WTC11 (cell line): ENCODE measurements at regions not wholly inside any gene's neighbourhood (a gene's known extent, or its start where the extent isn't known, plus 50 kb on each side); places are given as distances from the start of the nearest gene placed in this dataset.

ENCODE experiments used
- ATAC-seq: fragments of 200-7000 bp; cut with Tn5 transposase; 2 replicates; pipeline ENCODE4 v1.10.0; 2021; ENCODE audit warnings: mild to moderate bottlenecking, moderate library complexity
- CTCF ChIA-PET: fragments of 300-600 bp; sonication (Branson Sonifier 250); formaldehyde crosslinking; loops from one replicate; lab custom pipeline; 2021; ENCODE audit warnings: antibody characterized with exemption; lab: Charles Lee
- POLR2A ChIA-PET: fragments of 350-600 bp; sonication (Branson Sonifier 250); formaldehyde crosslinking; loops from one replicate; lab custom pipeline; 2021; ENCODE audit warnings: antibody characterized with exemption; lab: Charles Lee
- DNase-seq: peaks from one replicate; pipeline ENCODE4 v3.0.0; 2021; ENCODE audit warnings: low spot score
- H3K27ac Mint-ChIP-seq: 2 replicates; pipeline ENCODE4 v1.8.0; 2021; ENCODE audit warnings: mixed read lengths
- H3K27me3 Mint-ChIP-seq: 2 replicates; pipeline ENCODE4 v1.8.0; 2021; ENCODE audit warnings: low read depth, mild to moderate bottlenecking, moderate library complexity, mixed read lengths
- H3K36me3 Mint-ChIP-seq: 2 replicates; pipeline ENCODE4 v1.8.0; 2021; ENCODE audit warnings: mixed read lengths
- H3K4me1 Mint-ChIP-seq: 2 replicates; pipeline ENCODE4 v1.8.0; 2022; ENCODE audit warnings: mixed read lengths
- H3K4me3 Mint-ChIP-seq: 2 replicates; pipeline ENCODE4 v1.8.0; 2021; ENCODE audit warnings: mild to moderate bottlenecking, moderate library complexity, mixed read lengths
- H3K9me3 Mint-ChIP-seq: 2 replicates; pipeline ENCODE4 v1.8.0; 2021; ENCODE audit warnings: mixed read lengths
- FOXK1 ChIP-seq: sonication (generic); formaldehyde crosslinking; IDR thresholded peaks from 2 replicates; pipeline ENCODE4 v1.8.0; 2022; ENCODE audit warnings: mild to moderate bottlenecking, moderate library complexity, missing genetic modification reagents
- JAZF1 ChIP-seq: fragments of 250-450 bp; sonication (Bioruptor Pico); IDR thresholded peaks from 2 replicates; pipeline ENCODE4 v1.9.0; 2021; ENCODE audit warnings: moderate library complexity, mild to moderate bottlenecking, inconsistent platforms
- JUN ChIP-seq: sonication (generic); formaldehyde crosslinking; IDR thresholded peaks from 2 replicates; pipeline ENCODE4 v1.8.0; 2023; ENCODE audit warnings: mild to moderate bottlenecking, missing genetic modification reagents
- PRRX2 ChIP-seq: fragments of 250-450 bp; sonication (Bioruptor Pico); IDR thresholded peaks from 2 replicates; pipeline ENCODE4 v1.8.0; 2021; ENCODE audit warnings: mild to moderate bottlenecking
- TEAD4 ChIP-seq: sonication (generic); formaldehyde crosslinking; IDR thresholded peaks from 2 replicates; pipeline ENCODE4 v1.8.0; 2022; ENCODE audit warnings: mild to moderate bottlenecking, missing genetic modification reagents
- TP53 ChIP-seq: sonication (generic); formaldehyde crosslinking; IDR thresholded peaks from 2 replicates; pipeline ENCODE4 v1.8.1; 2023; ENCODE audit warnings: mild to moderate bottlenecking, missing genetic modification reagents
- ZNF423 ChIP-seq: fragments of 250-450 bp; sonication (Bioruptor Pico); IDR thresholded peaks from 2 replicates; pipeline ENCODE4 v2.1.2; 2022; ENCODE audit warnings: mild to moderate bottlenecking, moderate library complexity
- TF ChIP-seq, protein P1 (sequence below): sonication (generic); formaldehyde crosslinking; IDR thresholded peaks from 2 replicates; pipeline ENCODE4 v1.8.1; 2022; ENCODE audit warnings: missing genetic modification reagents, borderline replicate concordance
- TF ChIP-seq, protein P2 (sequence below): fragments of 250-450 bp; sonication (Bioruptor Pico); IDR thresholded peaks from 2 replicates; pipeline ENCODE4 v1.8.0; 2021; ENCODE audit warnings: mild to moderate bottlenecking
- TF ChIP-seq, protein P3 (sequence below): fragments of 250-450 bp; sonication (Bioruptor Pico); IDR thresholded peaks from 2 replicates; pipeline ENCODE4 v1.9.0; 2021; ENCODE audit warnings: moderate library complexity, mild to moderate bottlenecking, inconsistent platforms, borderline replicate concordance
- TF ChIP-seq, protein P4 (sequence below): sonication (generic); formaldehyde crosslinking; IDR thresholded peaks from 2 replicates; pipeline ENCODE4 v1.8.1; 2022; ENCODE audit warnings: low read depth, mild to moderate bottlenecking, moderate library complexity, missing genetic modification reagents, borderline replicate concordance
- TF ChIP-seq, protein P5 (sequence below): sonication (generic); formaldehyde crosslinking; conservative IDR thresholded peaks from 2 replicates; pipeline ENCODE4 v1.8.1; 2023; ENCODE audit warnings: mild to moderate bottlenecking, low read depth, missing genetic modification reagents, moderate library complexity
- TF ChIP-seq, protein P6 (sequence below): sonication (generic); formaldehyde crosslinking; IDR thresholded peaks from 2 replicates; pipeline ENCODE4 v1.8.0; 2022; ENCODE audit warnings: mild to moderate bottlenecking, missing genetic modification reagents
- TF ChIP-seq, protein P7 (sequence below): fragments of 250-450 bp; sonication (Bioruptor Pico); IDR thresholded peaks from 2 replicates; pipeline ENCODE4 v1.9.0; 2021; ENCODE audit warnings: mild to moderate bottlenecking
- TF ChIP-seq, protein P8 (sequence below): sonication (generic); formaldehyde crosslinking; conservative IDR thresholded peaks from 2 replicates; pipeline ENCODE4 v1.8.1; 2022; ENCODE audit warnings: mild to moderate bottlenecking, missing genetic modification reagents
- TF ChIP-seq, protein P9 (sequence below): fragments of 250-450 bp; sonication (Bioruptor Pico); conservative IDR thresholded peaks from 2 replicates; pipeline ENCODE4 v1.9.0; 2021; ENCODE audit warnings: mild to moderate bottlenecking

DNA sequence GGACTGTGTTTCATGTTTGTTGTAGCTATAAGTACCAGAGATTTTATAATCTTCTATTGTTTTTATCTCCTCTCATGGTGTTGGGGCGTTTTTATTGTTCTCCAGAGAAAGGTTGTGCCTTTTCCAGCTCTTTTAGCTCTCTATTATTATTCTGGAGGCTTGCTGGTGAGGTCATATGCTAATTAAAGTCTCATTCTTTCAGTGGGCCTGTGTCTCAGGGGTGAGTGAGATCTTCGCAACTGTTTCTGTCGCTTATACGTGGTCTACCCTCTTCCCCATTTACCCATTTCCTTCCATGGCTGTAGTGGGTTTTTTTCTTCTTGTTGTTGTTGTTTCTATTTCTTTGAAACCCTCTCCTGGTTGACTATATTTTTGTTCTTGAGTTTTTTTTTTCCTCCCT lies 584.9 kb downstream of the TMEM182 start:
- no peak for DNase-seq
- CTCF ChIA-PET, result no interaction called here
- no peak overlapping the region for H3K4me3 Mint-ChIP-seq
- no peak overlapping the region for H3K27ac Mint-ChIP-seq
- ATAC-seq, result peak; percentile 78
- peaks cover 13% of the 10 kb centered on the region for H3K4me1 Mint-ChIP-seq
- TF ChIP-seq, protein P1, sequence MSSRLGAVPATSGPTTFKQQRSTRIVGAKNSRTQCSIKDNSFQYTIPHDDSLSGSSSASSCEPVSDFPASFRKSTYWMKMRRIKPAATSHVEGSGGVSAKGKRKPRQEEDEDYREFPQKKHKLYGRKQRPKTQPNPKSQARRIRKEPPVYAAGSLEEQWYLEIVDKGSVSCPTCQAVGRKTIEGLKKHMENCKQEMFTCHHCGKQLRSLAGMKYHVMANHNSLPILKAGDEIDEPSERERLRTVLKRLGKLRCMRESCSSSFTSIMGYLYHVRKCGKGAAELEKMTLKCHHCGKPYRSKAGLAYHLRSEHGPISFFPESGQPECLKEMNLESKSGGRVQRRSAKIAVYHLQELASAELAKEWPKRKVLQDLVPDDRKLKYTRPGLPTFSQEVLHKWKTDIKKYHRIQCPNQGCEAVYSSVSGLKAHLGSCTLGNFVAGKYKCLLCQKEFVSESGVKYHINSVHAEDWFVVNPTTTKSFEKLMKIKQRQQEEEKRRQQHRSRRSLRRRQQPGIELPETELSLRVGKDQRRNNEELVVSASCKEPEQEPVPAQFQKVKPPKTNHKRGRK (CRISPR knock-in tag), result no peak
- TF ChIP-seq FOXK1 (CRISPR knock-in tag), result no peak
- TF ChIP-seq, protein P2, sequence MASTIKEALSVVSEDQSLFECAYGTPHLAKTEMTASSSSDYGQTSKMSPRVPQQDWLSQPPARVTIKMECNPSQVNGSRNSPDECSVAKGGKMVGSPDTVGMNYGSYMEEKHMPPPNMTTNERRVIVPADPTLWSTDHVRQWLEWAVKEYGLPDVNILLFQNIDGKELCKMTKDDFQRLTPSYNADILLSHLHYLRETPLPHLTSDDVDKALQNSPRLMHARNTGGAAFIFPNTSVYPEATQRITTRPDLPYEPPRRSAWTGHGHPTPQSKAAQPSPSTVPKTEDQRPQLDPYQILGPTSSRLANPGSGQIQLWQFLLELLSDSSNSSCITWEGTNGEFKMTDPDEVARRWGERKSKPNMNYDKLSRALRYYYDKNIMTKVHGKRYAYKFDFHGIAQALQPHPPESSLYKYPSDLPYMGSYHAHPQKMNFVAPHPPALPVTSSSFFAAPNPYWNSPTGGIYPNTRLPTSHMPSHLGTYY (CRISPR knock-in tag), result no peak
- TF ChIP-seq, protein P3, sequence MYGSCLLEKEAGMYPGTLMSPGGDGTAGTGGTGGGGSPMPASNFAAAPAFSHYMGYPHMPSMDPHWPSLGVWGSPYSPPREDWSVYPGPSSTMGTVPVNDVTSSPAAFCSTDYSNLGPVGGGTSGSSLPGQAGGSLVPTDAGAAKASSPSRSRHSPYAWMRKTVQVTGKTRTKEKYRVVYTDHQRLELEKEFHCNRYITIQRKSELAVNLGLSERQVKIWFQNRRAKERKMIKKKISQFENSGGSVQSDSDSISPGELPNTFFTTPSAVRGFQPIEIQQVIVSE (CRISPR knock-in tag), result no peak
- no peak for TF ChIP-seq ZNF423 (CRISPR knock-in tag)
- no peak for TF ChIP-seq JAZF1 (CRISPR knock-in tag)
- TF ChIP-seq, protein P4, sequence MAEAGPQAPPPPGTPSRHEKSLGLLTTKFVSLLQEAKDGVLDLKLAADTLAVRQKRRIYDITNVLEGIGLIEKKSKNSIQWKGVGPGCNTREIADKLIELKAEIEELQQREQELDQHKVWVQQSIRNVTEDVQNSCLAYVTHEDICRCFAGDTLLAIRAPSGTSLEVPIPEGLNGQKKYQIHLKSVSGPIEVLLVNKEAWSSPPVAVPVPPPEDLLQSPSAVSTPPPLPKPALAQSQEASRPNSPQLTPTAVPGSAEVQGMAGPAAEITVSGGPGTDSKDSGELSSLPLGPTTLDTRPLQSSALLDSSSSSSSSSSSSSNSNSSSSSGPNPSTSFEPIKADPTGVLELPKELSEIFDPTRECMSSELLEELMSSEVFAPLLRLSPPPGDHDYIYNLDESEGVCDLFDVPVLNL (CRISPR knock-in tag), result no peak
- TF ChIP-seq, protein P5, sequence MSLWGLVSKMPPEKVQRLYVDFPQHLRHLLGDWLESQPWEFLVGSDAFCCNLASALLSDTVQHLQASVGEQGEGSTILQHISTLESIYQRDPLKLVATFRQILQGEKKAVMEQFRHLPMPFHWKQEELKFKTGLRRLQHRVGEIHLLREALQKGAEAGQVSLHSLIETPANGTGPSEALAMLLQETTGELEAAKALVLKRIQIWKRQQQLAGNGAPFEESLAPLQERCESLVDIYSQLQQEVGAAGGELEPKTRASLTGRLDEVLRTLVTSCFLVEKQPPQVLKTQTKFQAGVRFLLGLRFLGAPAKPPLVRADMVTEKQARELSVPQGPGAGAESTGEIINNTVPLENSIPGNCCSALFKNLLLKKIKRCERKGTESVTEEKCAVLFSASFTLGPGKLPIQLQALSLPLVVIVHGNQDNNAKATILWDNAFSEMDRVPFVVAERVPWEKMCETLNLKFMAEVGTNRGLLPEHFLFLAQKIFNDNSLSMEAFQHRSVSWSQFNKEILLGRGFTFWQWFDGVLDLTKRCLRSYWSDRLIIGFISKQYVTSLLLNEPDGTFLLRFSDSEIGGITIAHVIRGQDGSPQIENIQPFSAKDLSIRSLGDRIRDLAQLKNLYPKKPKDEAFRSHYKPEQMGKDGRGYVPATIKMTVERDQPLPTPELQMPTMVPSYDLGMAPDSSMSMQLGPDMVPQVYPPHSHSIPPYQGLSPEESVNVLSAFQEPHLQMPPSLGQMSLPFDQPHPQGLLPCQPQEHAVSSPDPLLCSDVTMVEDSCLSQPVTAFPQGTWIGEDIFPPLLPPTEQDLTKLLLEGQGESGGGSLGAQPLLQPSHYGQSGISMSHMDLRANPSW (CRISPR knock-in tag), result no peak
- TF ChIP-seq, protein P6, sequence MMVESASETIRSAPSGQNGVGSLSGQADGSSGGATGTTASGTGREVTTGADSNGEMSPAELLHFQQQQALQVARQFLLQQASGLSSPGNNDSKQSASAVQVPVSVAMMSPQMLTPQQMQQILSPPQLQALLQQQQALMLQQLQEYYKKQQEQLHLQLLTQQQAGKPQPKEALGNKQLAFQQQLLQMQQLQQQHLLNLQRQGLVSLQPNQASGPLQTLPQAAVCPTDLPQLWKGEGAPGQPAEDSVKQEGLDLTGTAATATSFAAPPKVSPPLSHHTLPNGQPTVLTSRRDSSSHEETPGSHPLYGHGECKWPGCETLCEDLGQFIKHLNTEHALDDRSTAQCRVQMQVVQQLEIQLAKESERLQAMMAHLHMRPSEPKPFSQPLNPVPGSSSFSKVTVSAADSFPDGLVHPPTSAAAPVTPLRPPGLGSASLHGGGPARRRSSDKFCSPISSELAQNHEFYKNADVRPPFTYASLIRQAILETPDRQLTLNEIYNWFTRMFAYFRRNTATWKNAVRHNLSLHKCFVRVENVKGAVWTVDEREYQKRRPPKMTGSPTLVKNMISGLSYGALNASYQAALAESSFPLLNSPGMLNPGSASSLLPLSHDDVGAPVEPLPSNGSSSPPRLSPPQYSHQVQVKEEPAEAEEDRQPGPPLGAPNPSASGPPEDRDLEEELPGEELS (CRISPR knock-in tag), result no peak
- no peaks in the 10 kb centered on the region for H3K27me3 Mint-ChIP-seq
- peaks cover 15% of the 10 kb centered on the region for H3K9me3 Mint-ChIP-seq
- POLR2A ChIA-PET, result no interaction called here
- H3K36me3 Mint-ChIP-seq, result no peaks in the 10 kb centered on the region

DNA sequence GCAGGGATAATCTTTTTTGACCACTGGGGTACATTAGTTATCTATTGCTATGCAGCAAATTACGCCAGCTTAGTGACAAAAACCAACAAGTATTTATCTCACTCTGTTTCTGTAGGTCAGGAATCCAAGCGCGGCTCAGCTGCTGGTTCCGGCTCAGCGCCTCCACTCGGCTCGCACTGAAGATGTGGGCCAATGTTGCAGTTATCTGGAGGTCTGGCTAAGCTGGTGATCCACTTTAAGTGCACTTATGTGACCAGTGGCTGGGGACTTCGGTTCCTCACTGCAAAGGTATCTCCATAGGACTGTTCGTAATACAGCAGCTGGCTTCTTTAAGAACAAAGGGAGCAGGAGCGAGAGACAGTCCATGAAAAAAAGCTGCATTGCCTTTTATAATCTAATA lies 591.9 kb downstream of the TMEM182 start:
- no peak overlapping the region for H3K4me3 Mint-ChIP-seq
- H3K27me3 Mint-ChIP-seq, result no peaks in the 10 kb centered on the region
- no peak for DNase-seq
- no peak for ATAC-seq
- ChIA-PET POLR2A (no interaction called here), CTCF (no interaction called here)
- H3K36me3 Mint-ChIP-seq, result no peaks in the 10 kb centered on the region
- H3K4me1 Mint-ChIP-seq, result peaks cover 4% of the 10 kb centered on the region
- no peaks in the 10 kb centered on the region; the same call in 1 of the 2 replicates for H3K9me3 Mint-ChIP-seq
- TF ChIP-seq ZNF423 (CRISPR knock-in tag), result no peak
- TF ChIP-seq, protein P7, sequence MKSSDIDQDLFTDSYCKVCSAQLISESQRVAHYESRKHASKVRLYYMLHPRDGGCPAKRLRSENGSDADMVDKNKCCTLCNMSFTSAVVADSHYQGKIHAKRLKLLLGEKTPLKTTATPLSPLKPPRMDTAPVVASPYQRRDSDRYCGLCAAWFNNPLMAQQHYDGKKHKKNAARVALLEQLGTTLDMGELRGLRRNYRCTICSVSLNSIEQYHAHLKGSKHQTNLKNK (CRISPR knock-in tag), result no peak
- no peak overlapping the region for H3K27ac Mint-ChIP-seq

DNA sequence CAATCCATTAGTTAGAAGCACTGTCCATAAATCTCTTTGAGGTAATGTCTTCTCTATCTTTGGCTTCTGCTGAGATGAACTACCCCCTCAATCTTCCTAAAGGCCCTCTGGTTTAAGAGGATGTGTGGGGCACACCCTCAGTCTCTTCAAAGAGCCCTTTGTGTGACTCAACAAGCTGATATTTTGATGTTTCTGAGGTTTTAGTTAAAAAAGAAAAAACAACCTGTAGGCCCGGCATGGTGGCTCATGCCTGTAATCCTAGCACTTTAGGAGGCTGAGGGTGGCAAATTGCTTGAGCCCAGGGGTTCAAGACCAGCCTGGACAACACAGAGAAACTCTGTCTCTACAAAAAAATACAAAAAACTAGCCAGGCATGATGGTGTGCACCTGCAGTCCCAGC lies 593.5 kb downstream of the TMEM182 start:
- Mint-ChIP-seq H3K27me3 (no peaks in the 10 kb centered on the region), H3K36me3 (no peaks in the 10 kb centered on the region), H3K9me3 (no peaks in the 10 kb centered on the region; the same call in 1 of the 2 replicates), H3K4me1 (peaks cover 4% of the 10 kb centered on the region), H3K4me3 (no peak overlapping the region), H3K27ac (no peak overlapping the region)
- ChIA-PET CTCF (no interaction called here), POLR2A (no interaction called here)
- DNase-seq, result no peak
- no peak for ATAC-seq
- TF ChIP-seq, protein P4 (CRISPR knock-in tag), result no peak
- TF ChIP-seq, protein P8, sequence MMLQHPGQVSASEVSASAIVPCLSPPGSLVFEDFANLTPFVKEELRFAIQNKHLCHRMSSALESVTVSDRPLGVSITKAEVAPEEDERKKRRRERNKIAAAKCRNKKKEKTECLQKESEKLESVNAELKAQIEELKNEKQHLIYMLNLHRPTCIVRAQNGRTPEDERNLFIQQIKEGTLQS (CRISPR knock-in tag), result no peak
- TF ChIP-seq JUN (CRISPR knock-in tag) (no peak), PRRX2 (no peak), TEAD4 (no peak), TP53 (CRISPR knock-in tag) (no peak)
- TF ChIP-seq, protein P9, sequence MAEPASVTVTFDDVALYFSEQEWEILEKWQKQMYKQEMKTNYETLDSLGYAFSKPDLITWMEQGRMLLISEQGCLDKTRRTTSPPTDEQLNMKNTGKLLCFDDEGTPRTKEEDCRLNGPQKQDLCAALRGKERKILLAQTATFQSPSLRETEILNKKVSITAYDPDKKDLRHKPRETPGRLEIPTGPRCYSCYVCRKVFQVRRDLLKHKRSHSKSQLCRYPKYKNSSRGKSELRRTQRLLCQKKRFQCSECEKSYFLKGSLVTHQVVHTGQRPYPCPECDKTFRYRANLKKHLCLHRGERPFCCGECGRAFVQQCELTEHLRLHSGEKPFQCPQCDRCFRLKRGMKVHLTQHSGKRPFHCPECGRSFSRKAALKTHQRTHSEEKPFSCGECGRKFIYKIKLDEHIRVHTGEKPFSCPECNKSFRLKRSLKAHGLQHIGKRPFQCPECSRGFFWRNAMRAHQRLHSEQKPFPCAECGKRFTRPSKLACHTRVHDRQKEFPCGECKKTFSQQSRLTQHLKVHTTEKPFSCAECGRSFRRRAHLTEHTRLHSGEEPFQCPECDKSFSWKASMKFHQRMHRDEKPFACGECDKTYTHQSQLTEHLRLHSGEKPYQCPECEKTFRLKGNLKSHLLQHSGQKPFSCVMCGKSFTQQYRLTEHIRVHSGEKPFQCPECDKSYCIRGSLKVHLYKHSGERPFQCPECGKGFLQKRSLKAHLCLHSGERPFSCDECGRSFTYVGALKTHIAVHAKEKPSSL, result no peak
